Spleen (tissue), 11 donors: ENCODE measurements at regions not wholly inside any gene's neighbourhood (a gene's known extent, or its start where the extent isn't known, plus 50 kb on each side); places are given as distances from the start of the nearest gene placed in this dataset.

Source experiments
- DNase-seq: peaks from one replicate; pipeline ENCODE4 v3.0.0-alpha.2; 2020
- H3K27ac ChIP-seq, 8 donors: fragments of 200-600 bp; sonication (generic) in 7 of 8; 1 replicate in 4 of 8; 2 replicates in 4 of 8; pipeline versions ENCODE4 v1.5.0 to v1.8.0; 2016 to 2021; ENCODE audit warnings: inconsistent platforms in 4 of 8, mild to moderate bottlenecking in 4 of 8, moderate library complexity in 1 of 8
- H3K27me3 ChIP-seq, 7 donors: fragments of 200-600 bp; sonication (generic) in 6 of 7; replicated peaks in 1 of 7; 1 replicate in 4 of 7; 2 replicates in 3 of 7; pipeline versions ENCODE4 v1.5.0 to v1.8.0; 2016 to 2021; ENCODE audit warnings: inconsistent platforms in 3 of 7, mild to moderate bottlenecking in 1 of 7
- H3K36me3 ChIP-seq, 6 donors: fragments of 200-600 bp; sonication (generic) in 5 of 6; 1 replicate in 4 of 6; 2 replicates in 2 of 6; pipeline versions ENCODE4 v1.5.0 to v1.8.0; 2016 to 2021; ENCODE audit warnings: inconsistent platforms in 2 of 6
- H3K4me1 ChIP-seq, 6 donors: fragments of 200-600 bp; sonication (generic) in 5 of 6; 1 replicate in 3 of 6; 2 replicates in 3 of 6; pipeline versions ENCODE4 v1.5.0 to v1.8.0; 2016 to 2021; ENCODE audit warnings: inconsistent platforms in 3 of 6
- H3K4me3 ChIP-seq, 8 donors: fragments of 200-600 bp; sonication (generic) in 7 of 8; 1 replicate in 4 of 8; 2 replicates in 4 of 8; pipeline versions ENCODE4 v1.5.0 to v1.8.0; 2016 to 2021; ENCODE audit warnings: inconsistent platforms in 4 of 8, mild to moderate bottlenecking in 4 of 8, moderate library complexity in 2 of 8
- H3K9me3 ChIP-seq, 8 donors: fragments of 200-600 bp; sonication (generic) in 7 of 8; 1 replicate in 4 of 8; 2 replicates in 4 of 8; pipeline versions ENCODE4 v1.5.0 to v1.8.0; 2016 to 2021; ENCODE audit warnings: inconsistent platforms in 4 of 8
- POLR2A ChIP-seq, 3 donors: fragments of 450-650 bp; IDR thresholded peaks; one replicate each; pipeline ENCODE4 v1.5.1; 2017; ENCODE audit warnings: antibody characterized with exemption in 3 of 3, mild to moderate bottlenecking in 1 of 3
- POLR2AphosphoS5 ChIP-seq, 3 donors: sonication (generic); formaldehyde crosslinking; IDR thresholded peaks; one replicate each; pipeline ENCODE4 v1.5.1; 2017; ENCODE audit warnings: antibody characterized with exemption in 3 of 3
- WGBS, 5 donors: extraction: QIAGEN DNeasy Blood & Tissue Kit in 3 of 5; methylation state at CpG; one replicate each; pipeline versions ENCODE4 v1.1.5 to v1.1.7; 2013 to 2018; 5-methylcytosine and 5-hydroxymethylcytosine counted together
- intact Hi-C: fragments of 100-400 bp; cut with DNase I; formaldehyde crosslinking; loops from one replicate; pipeline ENCODE4 v1.15.0; 2023; ENCODE audit warnings: low total_unique reads
- TF ChIP-seq, protein P1 (sequence below), 11 experiments: fragments of 200-600 bp in 7 of 11; fragments of 450-650 bp in 4 of 11; sonication (generic) in 4 of 11; IDR thresholded peaks in 8 of 11; conservative IDR thresholded peaks in 3 of 11; 1 replicate in 7 of 11; 2 replicates in 4 of 11; pipeline versions ENCODE4 v1.4.0 to v1.8.0; 2016 to 2021; ENCODE audit warnings: antibody characterized with exemption in 11 of 11, inconsistent platforms in 4 of 11, mild to moderate bottlenecking in 1 of 11
- donor health status: healthy with polysubstance abuse.
- donor health status: DM: no; HTN: no; CAD: no; lungs with moderate emphysema.
- donor health status: DM: no; HTN: no; CAD: no.
- donor health status: Bipolar disorder and iron deficiency.
- donor health status: healthy.
- donor health status: DM: no; HTN: no; CAD: no.
- donor health status: DM: yes; HTN: yes; CAD: no.

DNA sequence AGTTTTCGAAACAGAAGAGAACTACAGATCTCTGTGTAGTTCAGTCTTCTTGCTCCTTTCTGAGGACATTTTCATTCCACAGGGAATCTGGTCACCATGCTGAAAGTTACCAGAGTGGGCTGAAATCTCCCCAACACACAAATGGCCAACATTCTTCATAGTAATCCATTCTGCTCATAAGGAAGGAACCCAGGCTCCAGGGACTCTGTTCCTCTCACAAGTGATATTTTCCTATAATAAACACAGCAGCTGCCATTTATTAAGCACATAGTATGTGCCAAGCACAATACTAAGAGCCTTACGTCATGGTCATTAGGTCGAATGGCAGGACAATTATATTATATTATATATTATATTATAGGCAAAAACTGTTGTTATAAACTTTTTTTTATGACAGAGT is 109.8 kb downstream of the RAB11FIP2 start:
- WGBS, 5 donors: 89 to 96% (median 90%) methylated on average over 3 of the region's 3 CpGs
- intact Hi-C loops: no loop called here
- H3K4me3 ChIP-seq: no peak overlapping the region
- no peak overlapping the region for H3K27ac ChIP-seq
- H3K9me3 ChIP-seq: no peaks in the 10 kb centered on the region
- TF ChIP-seq, protein P1, sequence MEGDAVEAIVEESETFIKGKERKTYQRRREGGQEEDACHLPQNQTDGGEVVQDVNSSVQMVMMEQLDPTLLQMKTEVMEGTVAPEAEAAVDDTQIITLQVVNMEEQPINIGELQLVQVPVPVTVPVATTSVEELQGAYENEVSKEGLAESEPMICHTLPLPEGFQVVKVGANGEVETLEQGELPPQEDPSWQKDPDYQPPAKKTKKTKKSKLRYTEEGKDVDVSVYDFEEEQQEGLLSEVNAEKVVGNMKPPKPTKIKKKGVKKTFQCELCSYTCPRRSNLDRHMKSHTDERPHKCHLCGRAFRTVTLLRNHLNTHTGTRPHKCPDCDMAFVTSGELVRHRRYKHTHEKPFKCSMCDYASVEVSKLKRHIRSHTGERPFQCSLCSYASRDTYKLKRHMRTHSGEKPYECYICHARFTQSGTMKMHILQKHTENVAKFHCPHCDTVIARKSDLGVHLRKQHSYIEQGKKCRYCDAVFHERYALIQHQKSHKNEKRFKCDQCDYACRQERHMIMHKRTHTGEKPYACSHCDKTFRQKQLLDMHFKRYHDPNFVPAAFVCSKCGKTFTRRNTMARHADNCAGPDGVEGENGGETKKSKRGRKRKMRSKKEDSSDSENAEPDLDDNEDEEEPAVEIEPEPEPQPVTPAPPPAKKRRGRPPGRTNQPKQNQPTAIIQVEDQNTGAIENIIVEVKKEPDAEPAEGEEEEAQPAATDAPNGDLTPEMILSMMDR (IDR thresholded peaks at IDR 0.05 in 8 of 11, conservative IDR thresholded peaks at IDR 0.05 in 3 of 11): no peak
- TF ChIP-seq POLR2A (IDR thresholded peaks at IDR 0.05): no peak
- TF ChIP-seq POLR2AphosphoS5 (IDR thresholded peaks at IDR 0.05): no peak
- H3K36me3 ChIP-seq: no peaks in the 10 kb centered on the region
- peaks cover 0 to 7% (median 0%) of the 10 kb centered on the region in 7 donors for H3K27me3 ChIP-seq
- no peaks in the 10 kb centered on the region for H3K4me1 ChIP-seq
- no peak for DNase-seq

DNA sequence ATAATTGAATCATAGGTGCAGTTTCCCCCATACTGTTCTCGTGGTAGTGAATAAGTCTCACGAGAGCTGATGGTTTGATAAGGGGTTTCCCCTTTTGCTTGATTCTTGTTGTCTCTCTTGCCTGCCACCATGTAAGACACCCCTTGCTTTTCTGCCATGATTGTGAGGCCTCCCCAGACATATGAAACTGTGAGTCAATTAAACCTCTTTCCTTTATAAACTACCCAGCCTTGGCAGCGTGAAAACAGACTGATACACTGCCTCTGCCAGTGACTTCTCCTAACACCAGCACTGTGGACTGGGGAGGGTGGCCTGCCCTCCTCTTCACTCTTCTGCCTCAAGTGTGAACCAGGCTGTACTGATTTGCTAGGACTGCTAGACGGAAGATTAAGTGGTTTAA is 108.6 kb downstream of the RAB11FIP2 start:
- DNase-seq: no peak
- Histone ChIP-seq H3K4me1 (no peaks in the 10 kb centered on the region), H3K27me3 (peaks cover 0 to 7% (median 0%) of the 10 kb centered on the region in 7 donors), H3K4me3 (no peak overlapping the region), H3K36me3 (no peaks in the 10 kb centered on the region), H3K9me3 (no peaks in the 10 kb centered on the region), H3K27ac (no peak overlapping the region)
- intact Hi-C loops: no loop called here
- TF ChIP-seq, protein P1 (IDR thresholded peaks at IDR 0.05 in 8 of 11, conservative IDR thresholded peaks at IDR 0.05 in 3 of 11): no peak
- TF ChIP-seq POLR2AphosphoS5 (IDR thresholded peaks at IDR 0.05): no peak
- TF ChIP-seq POLR2A (IDR thresholded peaks at IDR 0.05): no peak
- WGBS, 5 donors: 64 to 72% (median 70%) methylated on average over 4 of the region's 4 CpGs

DNA sequence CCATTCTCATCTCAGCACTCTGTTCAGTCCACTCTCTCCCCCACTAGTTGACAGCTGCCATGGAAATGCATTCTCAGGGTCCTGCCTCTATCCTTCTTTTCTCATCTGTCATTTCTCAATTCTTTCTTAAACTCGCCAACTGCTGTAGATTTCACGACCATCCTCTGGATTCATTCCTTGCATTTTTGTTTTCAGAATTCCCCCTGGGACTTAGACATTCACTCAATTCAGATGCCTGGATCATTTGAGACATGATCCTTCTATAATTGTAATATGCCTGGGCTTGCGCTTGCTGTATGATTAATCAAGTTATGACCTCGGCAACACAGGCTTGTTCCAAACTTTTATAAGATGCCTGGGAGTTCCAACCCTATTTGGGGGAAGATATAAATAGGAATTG is 104.5 kb downstream of the RAB11FIP2 start:
- 75 to 84% (median 78%) methylated on average over 4 of the region's 4 CpGs for WGBS, 5 donors
- no peak overlapping the region for H3K4me3 ChIP-seq
- no peaks in the 10 kb centered on the region for H3K4me1 ChIP-seq
- peaks cover 0 to 7% (median 0%) of the 10 kb centered on the region in 7 donors for H3K27me3 ChIP-seq
- H3K27ac ChIP-seq: no peak overlapping the region
- TF ChIP-seq POLR2AphosphoS5 (IDR thresholded peaks at IDR 0.05) (no peak), POLR2A (IDR thresholded peaks at IDR 0.05) (no peak)
- TF ChIP-seq, protein P1 (IDR thresholded peaks at IDR 0.05 in 8 of 11, conservative IDR thresholded peaks at IDR 0.05 in 3 of 11): no peak
- no peaks in the 10 kb centered on the region for H3K9me3 ChIP-seq
- intact Hi-C loops: no loop called here
- no peak for DNase-seq
- no peaks in the 10 kb centered on the region for H3K36me3 ChIP-seq

DNA sequence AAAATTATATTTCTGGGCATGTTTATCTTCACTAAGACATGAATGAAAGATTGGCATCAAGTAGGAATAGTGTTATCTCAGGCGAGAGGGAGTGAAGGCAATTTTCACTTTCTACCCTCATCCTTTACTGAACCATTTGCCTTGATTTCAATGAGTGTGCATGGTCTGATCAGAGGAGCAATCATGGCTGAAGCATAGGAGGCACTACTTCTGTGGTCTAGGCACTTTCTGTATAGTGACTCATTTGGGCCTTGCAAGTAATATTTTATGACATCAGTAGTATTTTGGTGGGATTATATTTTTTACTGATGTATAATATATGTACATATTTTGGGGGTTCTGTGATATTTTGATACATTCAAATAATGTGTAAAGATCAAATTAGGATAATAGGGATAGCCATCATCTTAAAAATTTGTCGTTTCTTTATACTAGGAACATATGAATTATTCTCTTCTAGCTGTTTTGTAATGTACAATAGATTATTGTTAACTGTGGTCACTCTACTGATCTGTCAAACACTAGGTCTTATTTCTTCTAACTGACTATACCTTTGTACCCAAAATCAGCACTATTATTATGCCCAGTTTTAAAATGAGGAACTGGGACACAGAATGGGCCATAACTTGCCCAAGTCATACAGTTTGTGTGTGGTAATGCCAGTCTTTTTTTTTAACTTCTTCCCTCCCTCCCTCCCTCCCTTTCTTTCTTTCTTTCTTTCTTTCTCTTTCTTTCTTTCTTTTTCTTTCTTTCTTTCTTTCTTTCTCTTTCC is 101.9 kb downstream of the RAB11FIP2 start:
- Histone ChIP-seq H3K27me3 (peaks cover 0 to 9% (median 0%) of the 10 kb centered on the region in 7 donors), H3K9me3 (no peaks in the 10 kb centered on the region), H3K4me1 (no peaks in the 10 kb centered on the region), H3K27ac (no peak overlapping the region), H3K36me3 (no peaks in the 10 kb centered on the region), H3K4me3 (no peak overlapping the region)
- 69 to 86% (median 79%) methylated on average over 2 of the region's 2 CpGs for WGBS, 5 donors
- intact Hi-C loops: no loop called here
- no peak for DNase-seq
- TF ChIP-seq POLR2A (IDR thresholded peaks at IDR 0.05) (no peak), POLR2AphosphoS5 (IDR thresholded peaks at IDR 0.05) (no peak)
- TF ChIP-seq, protein P1 (IDR thresholded peaks at IDR 0.05 in 8 of 11, conservative IDR thresholded peaks at IDR 0.05 in 3 of 11): no peak
